ENCODE measurements at regions not wholly inside any gene's neighbourhood (a gene's known extent, or its start where the extent isn't known, plus 50 kb on each side); places are given as distances from the start of the nearest gene placed in this dataset.

DNA sequence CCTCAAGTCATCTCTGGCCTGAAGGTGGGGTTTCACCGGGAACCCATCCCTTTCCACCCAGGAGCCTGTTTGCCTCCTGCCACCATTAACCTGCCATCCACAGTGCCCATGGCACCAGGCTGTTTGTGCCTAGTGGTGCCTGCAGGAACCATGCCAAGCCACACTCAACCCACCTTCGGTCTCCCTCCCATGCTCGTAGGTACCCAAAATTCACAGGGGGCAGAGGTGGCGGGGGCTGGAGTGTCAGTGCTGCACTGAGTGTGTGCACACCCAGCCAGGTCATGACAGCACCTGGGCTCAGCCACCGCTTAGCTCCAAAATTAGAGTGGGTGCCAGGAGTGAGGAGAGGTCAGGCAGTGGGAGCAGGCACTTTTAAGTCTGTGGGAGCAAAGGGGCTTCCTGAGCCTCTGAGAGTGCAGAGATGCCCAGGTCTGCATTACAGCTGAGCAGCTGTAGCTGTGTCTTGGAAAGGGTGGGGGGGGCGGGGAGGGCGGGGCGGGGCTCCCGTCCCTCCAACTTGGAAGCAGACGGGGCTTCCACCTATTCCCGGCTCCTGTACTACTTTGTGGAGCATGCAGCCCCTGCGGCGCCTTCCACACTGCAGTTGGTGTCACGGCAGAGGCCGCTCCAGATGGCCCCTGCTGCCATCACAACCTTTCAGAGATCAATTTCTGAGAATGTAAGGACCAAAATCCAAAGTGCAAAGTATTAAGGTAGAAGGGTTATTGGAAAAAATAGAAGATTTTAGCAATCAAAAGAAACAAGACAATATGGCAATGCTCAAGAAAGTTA, 2396.8 kb upstream of the C9orf72 start:
- Histone ChIP-seq H3K36me3 (ENCODE audit: control insufficient read depth, insufficient read depth, low read length) (no peaks in the 10 kb centered on the region), H3K4me2 (ENCODE audit: low read depth, low read length) (no peak overlapping the region), H2AFZ (replicated peaks; ENCODE audit: low read length, poor library complexity) (no peak overlapping the region), H3K79me1 (ENCODE audit: low read depth in 1 of 2, low read length in 2 of 2) (no peaks in the 10 kb centered on the region), H2BK5ac (ENCODE audit: low read depth, low read length, poor library complexity, severe bottlenecking) (no peak overlapping the region), H3K27ac (ENCODE audit: insufficient read depth, low read length) (no peak overlapping the region), H3K9me3 (ENCODE audit: control insufficient read depth, insufficient read depth, low read length) (peaks cover 14% of the 10 kb centered on the region), H2BK20ac (ENCODE audit: low read depth, low read length) (no peak overlapping the region), H3K18ac (ENCODE audit: low read depth, low read length) (no peak overlapping the region), H3K4me1 (ENCODE audit: control insufficient read depth, insufficient read depth, low read length) (no peaks in the 10 kb centered on the region), H3K56ac (ENCODE audit: extremely low read depth, insufficient read depth, low read length) (no peak overlapping the region), H3K14ac (replicated peaks; ENCODE audit: low read depth, low read length) (no peak overlapping the region), H2BK15ac (ENCODE audit: low read depth, low read length) (no peak overlapping the region), H3K23ac (ENCODE audit: low read depth, low read length) (no peak overlapping the region), H4K5ac (ENCODE audit: low read depth, low read length) (no peak overlapping the region), H4K91ac (ENCODE audit: insufficient read depth, low read depth, low read length) (no peak overlapping the region), H3K9ac (ENCODE audit: low read depth, low read length) (no peak overlapping the region), H3K27me3 (ENCODE audit: control insufficient read depth, insufficient read depth, low read length) (no peaks in the 10 kb centered on the region), H2AK5ac (ENCODE audit: low read depth, low read length) (no peak overlapping the region), H3K4ac (ENCODE audit: low read depth, low read length) (no peak overlapping the region), H3K9me1 (ENCODE audit: insufficient read depth, low read length) (no peaks in the 10 kb centered on the region), H4K20me1 (ENCODE audit: insufficient read depth, low read length) (no peaks in the 10 kb centered on the region), H4K8ac (ENCODE audit: low read depth in 2 of 2, low read length in 2 of 2) (no peak overlapping the region), H3K4me3 (ENCODE audit: insufficient read depth, low read depth, low read length) (no peak overlapping the region), H2AK9ac (replicated peaks; ENCODE audit: low read depth, low read length, poor library complexity) (no peak overlapping the region), H2BK120ac (ENCODE audit: low read depth, low read length) (no peak overlapping the region)
- in situ Hi-C loops (cut with MboI; ENCODE audit: low sequenced_read_pairs) (no loop called here), dilution Hi-C loops (cut with HindIII; ENCODE audit: low sequenced_read_pairs, unreplicated experiment) (no loop called here), intact Hi-C loops (cut with micrococcal nuclease) (no loop called here)
- ATAC-seq (ENCODE audit: low read depth) (no peak), DNase-seq (no peak)
- ChIA-PET CTCF (no interaction called here), POLR2A (ENCODE audit: unreplicated experiment) (no interaction called here)
- TF ChIP-seq NFE2L2 (IDR thresholded peaks at IDR 0.05; ENCODE audit: low read depth, low read length) (no peak), RFX5 (IDR thresholded peaks at IDR 0.05; ENCODE audit: low read depth, low read length) (no peak), CTCF (conservative IDR thresholded peaks at IDR 0.05; ENCODE audit: low read depth, low read length) (no peak), SMC3 (IDR thresholded peaks at IDR 0.05; ENCODE audit: low read depth, low read length) (no peak), MXI1 (IDR thresholded peaks at IDR 0.05; ENCODE audit: borderline replicate concordance, low read depth, low read length) (no peak), CHD1 (IDR thresholded peaks at IDR 0.05; ENCODE audit: low read depth, low read length) (no peak), CEBPB (IDR thresholded peaks at IDR 0.05; ENCODE audit: low read depth, low read length) (no peak), RCOR1 (IDR thresholded peaks at IDR 0.05; ENCODE audit: insufficient replicate concordance, low read length) (no peak), MAFK (IDR thresholded peaks at IDR 0.05; ENCODE audit: low read depth, low read length) (no peak), BHLHE40 (IDR thresholded peaks at IDR 0.05; ENCODE audit: low read depth, low read length) (no peak), POLR2A (IDR thresholded peaks at IDR 0.05; ENCODE audit: low read depth, low read length) (no peak), MAZ (IDR thresholded peaks at IDR 0.05; ENCODE audit: borderline replicate concordance, low read depth, low read length) (no peak), FOS (IDR thresholded peaks at IDR 0.05; ENCODE audit: low read depth, low read length) (no peak), RAD21 (IDR thresholded peaks at IDR 0.05; ENCODE audit: low read length) (no peak)
- TF ChIP-seq, protein P1, sequence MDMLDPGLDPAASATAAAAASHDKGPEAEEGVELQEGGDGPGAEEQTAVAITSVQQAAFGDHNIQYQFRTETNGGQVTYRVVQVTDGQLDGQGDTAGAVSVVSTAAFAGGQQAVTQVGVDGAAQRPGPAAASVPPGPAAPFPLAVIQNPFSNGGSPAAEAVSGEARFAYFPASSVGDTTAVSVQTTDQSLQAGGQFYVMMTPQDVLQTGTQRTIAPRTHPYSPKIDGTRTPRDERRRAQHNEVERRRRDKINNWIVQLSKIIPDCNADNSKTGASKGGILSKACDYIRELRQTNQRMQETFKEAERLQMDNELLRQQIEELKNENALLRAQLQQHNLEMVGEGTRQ (IDR thresholded peaks at IDR 0.05; ENCODE audit: low read depth, low read length) = no peak
- TF ChIP-seq, protein P2, sequence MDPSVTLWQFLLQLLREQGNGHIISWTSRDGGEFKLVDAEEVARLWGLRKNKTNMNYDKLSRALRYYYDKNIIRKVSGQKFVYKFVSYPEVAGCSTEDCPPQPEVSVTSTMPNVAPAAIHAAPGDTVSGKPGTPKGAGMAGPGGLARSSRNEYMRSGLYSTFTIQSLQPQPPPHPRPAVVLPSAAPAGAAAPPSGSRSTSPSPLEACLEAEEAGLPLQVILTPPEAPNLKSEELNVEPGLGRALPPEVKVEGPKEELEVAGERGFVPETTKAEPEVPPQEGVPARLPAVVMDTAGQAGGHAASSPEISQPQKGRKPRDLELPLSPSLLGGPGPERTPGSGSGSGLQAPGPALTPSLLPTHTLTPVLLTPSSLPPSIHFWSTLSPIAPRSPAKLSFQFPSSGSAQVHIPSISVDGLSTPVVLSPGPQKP (IDR thresholded peaks at IDR 0.05; ENCODE audit: borderline replicate concordance, low read depth, low read length) = no peak
- WGBS, 2 experiments (ENCODE audit: extremely low coverage in 2 of 2, insufficient read length in 1 of 2) = no CpG with 5 or more reads among the region's 15 CpGs
- no TSS peak for BruUV-seq (replicated peaks)
